GM19463 (cell line): ENCODE measurements at regions not wholly inside any gene's neighbourhood (a gene's known extent, or its start where the extent isn't known, plus 50 kb on each side); places are given as distances from the start of the nearest gene placed in this dataset.

ENCODE experiments used
- ATAC-seq: cut with Tn5 transposase; IDR thresholded peaks from one replicate; pipeline ENCODE4 v1.9.1; 2021; ENCODE audit warnings: mild to moderate bottlenecking, moderate library complexity; ENCODE audit not compliant: unreplicated experiment

DNA sequence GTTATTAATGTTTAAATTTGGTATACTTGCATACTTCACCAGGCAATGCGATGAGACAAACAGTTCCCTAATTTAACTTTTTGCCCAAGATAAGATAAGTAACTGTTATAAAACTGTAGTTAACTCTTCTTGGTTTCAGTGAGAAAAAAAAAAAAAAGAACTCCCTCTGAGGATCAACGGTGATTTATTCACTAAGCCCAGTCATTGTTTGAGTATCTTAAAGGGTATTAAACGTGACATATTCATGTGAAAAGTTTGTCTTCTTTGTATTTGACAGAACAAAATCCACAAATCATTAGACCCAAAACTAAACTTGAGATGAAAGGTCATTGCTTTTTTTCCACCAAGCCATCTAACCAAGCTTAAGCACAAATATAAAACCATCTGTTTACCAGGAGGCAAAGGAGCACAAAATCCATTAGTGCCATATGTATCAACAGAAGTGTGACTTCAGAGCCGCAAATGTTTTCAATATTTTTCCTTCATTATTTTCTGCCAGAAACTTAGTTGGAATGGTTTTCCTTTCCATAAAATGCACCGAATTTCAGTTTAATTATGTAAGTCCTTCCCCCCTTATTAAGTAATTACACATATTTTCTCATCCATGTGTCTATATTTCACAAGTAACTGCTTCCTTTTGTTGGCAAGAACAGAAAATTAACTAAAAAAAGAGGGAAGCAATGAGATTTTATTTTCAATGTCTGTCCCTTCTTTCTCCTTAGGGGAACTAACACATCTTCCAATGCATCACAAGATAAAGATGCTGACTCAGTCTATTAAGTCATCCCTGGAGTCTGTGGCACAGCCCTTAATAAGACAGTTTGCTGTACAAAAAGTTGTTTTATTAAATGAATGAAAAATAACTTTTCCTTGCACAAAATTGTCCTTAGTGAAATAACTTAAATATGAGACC lies 92.2 kb upstream of the RAP2B start:
- no peak for ATAC-seq

DNA sequence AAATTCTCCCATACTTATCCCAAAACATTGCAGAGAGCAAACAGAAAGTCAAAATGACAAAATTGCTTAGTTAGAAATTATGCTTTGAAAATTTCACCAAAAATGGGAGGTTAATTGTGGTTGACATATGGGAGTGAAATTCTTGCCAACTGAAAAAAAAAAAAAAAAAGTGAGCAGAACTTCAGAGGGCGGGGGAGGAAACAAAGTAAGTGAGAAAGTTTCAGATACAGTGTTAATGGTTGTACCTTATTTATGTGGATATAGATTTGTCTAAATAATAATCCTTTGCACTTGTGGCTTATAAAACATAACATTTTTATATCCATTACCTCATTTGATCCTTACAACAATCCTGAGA lies 91.5 kb upstream of the RAP2B start:
- no peak for ATAC-seq

DNA sequence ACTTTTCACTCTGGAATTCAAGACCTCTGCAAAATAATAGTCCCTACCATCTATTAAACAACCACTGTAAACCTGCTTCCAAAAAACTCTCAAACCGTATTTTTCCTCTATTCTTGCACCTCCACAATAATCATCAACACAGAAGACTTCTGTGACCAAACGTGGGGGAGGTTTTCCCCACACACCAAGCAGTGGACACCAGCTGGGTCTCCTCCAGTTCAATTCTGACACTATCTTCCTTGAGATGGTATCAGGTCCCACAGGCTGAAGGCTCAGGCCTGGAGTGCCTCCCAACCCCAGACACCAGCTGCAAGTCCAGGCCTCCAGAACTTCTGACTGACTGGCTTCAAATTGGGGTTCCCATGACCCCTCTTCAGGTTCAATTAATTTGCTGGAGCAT lies 89.6 kb upstream of the RAP2B start:
- ATAC-seq: no peak

DNA sequence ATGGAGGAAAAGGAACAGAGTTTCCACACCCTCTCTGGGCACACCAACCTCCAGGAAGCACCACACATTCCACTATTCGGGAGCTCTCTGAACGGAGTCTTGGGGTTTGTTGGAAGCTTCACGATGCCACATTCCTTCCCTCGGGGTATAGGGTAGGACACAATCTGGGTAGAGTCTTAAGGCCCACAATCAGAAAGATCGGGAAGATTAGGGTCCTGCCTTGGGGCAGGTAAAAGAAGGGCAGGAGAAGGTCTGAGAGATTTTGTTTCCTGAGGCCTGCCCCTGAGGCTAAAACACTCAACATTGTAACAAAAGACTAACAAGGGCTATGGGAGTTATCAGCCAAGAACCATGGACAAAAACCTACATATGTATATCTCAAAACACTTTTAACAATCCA lies 89.2 kb upstream of the RAP2B start:
- no peak for ATAC-seq

DNA sequence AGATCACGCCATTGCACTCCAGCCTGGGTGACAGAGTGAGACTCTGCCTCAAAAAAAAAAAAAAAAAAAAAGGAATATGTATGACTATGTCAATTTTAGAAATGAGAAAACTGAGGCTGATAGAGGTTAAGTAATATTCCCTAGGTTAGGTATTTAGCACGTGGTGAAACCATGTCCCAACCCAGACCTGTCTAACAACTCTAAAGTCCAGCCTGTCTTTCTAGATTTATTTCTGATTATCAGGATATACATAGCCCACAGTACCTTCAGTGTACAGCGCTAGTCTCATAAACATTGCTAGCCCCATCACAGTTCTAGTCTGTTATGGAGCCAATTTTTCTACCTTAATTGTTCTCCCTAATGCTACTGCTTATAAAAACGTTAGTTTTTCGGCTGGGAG lies 88.4 kb upstream of the RAP2B start:
- ATAC-seq: no peak

DNA sequence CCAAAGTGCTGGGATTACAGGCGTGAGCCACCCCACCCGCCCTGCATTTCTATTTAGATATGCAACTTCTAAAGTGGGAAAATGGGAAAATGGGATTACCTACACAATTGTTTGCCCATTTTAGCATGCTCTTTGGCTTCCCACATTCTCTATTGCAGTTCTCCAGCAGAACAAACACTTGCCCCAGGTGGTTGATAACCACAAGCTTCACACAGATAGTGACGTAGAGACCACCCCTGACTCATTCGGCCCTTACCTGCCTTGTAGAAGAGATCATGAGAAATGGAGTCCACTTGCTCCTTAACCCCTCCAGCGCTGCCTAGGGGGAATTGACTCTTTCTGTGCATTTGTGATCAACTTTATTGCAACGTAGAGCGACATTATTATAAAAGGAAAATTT lies 83.2 kb upstream of the RAP2B start:
- no peak for ATAC-seq

DNA sequence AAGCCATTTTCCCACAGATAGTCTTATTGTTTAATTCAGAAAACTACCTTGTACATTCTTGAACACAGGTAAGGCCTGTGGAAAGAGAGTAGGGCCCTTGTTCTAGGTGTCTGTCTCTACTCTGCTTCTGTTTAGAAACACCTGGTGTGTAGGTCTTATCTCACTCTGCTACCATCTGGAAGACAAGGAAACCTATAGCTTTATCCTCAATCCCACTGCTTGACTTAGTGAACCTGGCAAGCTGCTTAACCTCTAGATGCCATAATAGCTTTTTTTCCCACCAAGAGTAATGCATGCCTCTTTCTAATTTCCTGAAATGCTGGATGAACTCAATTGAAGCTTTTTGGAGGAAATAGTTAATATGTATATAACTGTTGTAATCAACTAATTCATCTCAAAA lies 82.6 kb upstream of the RAP2B start:
- ATAC-seq: no peak

DNA sequence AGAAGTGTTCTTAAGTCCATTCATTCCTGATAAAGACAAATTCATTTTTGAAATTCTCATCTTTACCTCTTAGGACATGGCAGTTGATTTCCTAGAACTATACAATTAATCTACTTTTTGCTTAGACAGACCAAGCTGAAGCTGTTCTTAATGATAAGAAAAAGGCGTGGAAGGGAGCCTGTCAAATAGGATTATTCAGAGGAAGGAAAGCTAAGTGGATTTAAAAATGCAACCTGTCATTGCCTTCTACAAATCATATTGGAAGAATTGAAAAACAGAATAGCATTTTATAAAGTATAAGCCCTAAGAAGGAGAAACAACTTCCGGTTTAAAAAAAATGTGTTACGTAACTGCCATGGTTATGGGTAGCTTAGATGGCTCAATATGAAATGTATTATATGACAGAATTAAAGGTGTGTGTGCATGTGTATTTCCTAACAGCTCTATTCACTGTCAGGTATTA lies 81.2 kb upstream of the RAP2B start:
- ATAC-seq: no peak

DNA sequence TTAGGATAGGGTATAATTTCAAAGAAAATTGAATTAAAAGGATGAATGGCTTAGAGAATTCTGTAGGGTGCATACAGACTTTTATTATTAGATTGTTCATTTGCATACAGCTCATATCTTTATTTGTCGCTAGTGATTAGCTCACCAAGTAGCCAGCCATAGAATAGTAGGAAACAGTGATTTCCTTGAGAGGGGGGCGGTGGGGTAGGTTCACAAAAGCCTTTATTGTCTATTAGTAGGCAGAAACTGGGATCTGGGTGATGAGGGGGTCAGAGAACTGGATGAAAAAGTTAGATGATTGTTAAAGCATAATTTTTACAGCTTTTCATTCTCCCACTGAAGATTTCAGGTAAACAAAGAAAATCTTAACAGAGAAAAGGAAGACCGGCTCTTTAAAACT lies 77.6 kb upstream of the RAP2B start:
- no peak for ATAC-seq

DNA sequence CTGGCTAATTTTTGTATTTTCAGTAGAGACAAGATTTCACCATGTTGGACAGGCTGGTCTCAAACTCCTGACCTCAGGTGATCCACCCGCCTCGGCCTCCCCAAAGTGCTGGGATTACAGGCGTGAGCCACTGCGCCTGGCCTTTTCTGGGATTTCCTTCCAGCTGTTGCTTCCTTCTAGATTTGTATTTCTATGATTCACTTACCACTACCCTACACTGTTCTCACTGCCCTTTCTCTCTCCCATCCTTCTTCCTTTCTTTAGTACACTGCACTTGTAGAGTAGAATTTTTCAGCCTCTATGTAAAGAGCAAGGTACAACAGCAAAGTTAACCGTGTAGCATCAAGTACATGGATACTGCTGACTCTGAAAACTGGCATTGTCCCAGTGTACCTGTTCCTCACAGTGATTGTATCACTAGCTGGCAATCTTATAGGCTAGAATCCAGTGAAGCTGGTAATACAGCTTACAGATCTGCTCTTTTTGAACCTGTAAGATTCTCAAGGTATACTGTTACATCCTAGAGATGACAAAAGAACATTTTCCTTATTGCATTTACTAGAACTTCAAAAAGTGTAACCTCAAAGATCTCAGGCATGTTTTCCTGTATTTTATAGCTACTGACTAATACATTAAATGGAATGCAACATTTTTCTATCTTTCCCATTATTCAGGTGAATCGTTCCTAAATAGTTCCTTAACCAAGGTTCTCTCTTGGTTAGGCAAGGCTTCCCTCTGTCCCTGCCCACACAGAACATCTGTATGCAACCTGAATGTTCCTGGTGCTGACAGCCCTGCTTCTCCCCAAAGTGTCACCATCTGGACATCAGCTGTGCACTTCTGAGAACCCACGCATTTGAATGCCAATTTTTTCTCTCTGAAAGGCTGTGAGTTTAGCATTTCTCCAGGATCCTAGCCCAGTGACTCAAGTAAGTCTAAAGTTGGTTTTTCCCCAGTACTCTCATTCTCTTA lies 74.1 kb upstream of the RAP2B start:
- no peak for ATAC-seq

DNA sequence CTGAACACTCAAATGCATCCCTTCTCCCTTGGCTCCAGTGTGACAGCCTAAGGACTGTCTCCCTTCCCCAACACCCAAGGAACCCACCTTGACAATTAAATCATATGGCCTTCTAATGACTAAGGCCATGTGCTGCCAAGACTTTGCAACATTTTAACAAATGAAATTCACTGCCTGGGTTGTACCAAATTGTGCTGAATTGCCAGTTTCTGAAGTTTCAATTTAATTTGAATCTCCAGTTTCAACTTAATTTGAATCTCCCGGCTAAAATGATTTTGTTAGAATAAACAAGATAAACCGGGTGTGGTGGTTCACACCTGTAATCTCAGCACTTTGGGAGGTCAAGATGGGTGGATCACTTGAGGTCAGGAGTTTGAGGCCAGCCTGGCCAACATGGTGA lies 72.4 kb upstream of the RAP2B start:
- no peak for ATAC-seq

DNA sequence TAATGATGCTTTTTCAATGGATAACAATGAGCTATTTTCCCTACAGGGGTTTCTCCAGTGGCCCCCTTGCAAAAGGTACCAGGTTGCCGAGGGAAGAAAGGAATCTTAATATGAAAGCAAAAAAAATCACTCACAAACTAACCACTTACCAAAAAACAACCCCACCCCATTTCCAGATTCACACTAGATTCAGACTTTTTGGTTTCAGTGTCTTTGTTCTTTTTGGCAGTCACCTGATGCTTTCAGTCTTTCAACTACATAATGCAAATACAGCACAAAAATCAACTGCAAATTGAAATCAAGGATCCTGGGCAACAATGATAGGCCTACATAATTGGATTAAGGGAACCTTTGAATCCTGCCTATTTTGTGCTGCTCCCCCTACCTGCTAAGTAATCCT lies 71.1 kb upstream of the RAP2B start:
- ATAC-seq: peak; percentile 48

DNA sequence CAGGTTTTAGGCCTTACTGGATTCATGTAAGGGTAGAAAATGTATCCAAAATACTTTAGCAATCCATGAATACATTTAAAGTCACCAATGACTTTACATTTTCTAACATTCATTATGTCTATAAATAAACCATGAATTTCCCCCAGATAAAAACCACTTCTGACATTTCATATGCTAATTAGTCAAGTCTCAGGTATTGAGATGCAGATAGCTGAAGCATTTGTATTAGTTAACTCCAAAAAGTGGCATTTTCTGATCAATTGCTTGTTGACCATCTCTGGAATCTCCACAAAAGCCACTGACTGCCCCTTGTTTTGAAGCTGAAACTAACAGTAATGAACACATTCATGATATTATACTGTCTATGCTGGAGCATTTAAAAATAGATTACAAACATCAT lies 68.4 kb upstream of the RAP2B start:
- ATAC-seq: no peak

DNA sequence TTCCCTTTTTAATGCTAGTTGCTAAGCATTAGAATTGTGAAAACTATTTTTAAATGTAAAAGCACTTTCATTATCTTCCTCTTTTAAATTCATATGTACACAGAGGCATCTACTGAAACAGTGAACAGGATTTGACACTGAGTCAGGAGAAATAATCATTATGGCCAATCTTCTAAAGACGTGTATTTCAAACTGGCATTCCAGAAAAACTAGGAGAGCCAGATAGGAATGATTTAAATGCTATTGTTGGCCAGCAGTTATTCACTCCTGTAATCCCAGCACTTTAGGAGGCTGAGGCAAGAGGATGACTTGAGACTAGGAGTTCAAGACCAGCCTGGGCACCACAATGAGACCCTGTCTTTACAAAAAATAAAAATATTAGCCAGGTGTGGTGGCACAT lies 67.6 kb upstream of the RAP2B start:
- ATAC-seq: no peak

DNA sequence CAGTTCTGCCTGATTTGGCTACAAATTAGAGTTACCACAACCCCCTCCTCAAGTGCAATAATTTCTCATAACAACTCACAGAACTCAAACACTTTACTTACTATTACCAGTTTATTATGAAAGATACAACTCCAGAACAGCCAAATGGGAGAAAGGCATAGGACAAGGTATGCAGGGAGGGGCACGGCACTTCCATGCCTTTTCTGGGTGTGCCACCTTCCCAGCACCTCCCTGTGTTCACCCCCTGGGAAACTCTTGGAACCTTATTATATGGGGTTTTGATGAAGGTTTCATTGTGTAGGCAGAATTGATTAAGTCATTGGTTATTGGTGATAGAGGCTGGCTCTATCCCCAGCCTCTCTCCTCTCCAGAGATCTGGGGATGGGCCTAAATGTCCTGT lies 66.6 kb upstream of the RAP2B start:
- ATAC-seq: no peak

DNA sequence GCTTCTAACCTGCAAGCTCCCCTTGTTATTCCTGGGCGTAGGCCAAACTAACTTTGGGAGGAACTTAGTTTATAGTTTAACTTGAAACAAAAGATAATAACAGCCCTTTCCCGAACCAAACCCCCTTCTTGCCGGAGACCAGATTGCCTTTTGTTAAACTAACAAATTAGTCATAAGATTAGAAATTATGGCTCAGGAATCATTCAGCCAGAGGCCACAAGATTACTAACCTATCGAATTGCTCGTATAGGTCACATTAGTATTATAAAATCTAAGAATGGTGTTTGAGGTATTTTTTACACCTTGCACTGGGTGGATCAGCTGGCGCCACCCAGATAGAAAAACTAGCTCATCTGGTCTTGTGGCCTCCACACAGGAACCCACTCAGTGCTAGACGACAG lies 65.3 kb upstream of the RAP2B start:
- ATAC-seq: no peak

DNA sequence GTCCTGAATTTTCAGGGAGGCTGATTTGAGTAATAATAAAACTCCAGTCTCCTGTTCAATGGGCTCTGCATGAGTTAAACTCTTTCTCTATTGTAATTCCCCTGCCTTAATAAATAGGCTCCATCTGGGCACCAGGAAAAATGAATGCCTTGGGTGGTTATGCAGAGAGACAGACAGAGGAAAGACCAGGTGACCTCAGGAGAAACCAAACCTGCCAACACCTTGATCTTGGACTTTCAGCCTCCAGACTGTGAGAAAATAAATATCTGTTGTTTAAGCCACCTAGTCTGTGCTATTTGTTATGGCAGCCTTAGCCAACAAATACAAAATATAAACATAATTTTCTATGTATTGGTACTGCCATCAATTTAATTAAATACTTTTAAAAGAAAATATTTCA lies 64.8 kb upstream of the RAP2B start:
- ATAC-seq: no peak

DNA sequence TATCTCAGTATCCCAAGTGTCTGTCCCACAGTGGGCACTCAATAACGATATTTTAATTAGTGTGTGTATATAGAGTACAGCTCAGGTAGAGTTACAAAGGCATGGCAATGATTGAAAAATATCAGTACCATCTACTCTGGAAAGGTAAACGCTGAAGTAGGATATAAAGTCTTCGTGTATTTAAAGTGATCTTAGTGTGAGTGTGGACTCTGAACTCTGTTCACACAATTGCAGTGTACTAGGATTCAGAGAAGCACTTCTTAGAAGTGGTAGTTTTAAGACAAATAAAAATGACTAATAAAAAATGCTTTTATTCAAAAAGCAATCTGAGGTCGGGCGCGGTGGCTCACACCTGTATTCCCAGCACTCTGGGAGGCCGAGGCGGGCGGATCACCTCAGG lies 62.9 kb upstream of the RAP2B start:
- no peak for ATAC-seq

DNA sequence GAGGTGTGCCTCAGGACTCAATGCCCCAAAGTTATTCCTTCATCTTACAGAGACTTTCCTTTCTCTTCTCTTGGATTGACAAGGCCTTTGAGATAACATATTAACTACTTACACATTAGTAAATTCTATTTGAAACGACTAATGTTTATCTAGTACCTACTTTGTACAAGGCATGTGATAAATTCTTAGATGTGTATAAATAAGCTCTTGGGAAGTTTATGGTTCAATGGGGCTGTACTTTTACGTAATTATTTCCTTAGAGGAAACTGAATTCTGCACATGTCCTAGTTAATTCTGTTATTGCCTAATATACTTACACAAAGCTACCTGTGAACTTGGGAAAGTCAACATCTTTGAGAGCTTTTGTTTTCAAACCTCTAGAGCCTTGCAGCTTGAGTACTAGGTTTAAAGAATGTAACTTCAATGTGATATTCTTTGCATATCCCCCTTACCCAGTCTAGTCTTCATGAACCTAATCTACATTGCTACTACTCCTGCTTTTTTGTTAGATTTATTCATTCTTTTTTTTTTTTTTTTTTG lies 58.5 kb upstream of the RAP2B start:
- ATAC-seq: no peak

DNA sequence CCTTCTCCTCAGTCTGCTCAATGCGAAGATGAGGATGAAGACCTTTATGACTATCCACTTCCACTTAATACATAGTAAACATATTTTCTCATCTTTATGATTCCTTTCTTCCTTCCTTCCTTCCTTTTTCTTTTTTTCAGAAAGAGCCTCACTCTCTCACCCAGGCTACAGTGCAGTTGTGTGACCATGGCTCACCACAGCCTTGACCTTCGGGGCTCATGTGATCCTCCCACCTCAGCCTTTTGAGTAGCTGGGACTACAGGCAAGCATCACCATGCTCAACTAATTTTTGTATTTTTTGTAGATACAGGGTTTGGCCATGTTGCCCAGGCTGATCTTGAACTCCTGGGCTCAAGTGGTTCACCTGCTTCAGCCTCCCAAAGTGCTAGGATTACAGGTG lies 52.0 kb upstream of the RAP2B start:
- ATAC-seq: no peak

DNA sequence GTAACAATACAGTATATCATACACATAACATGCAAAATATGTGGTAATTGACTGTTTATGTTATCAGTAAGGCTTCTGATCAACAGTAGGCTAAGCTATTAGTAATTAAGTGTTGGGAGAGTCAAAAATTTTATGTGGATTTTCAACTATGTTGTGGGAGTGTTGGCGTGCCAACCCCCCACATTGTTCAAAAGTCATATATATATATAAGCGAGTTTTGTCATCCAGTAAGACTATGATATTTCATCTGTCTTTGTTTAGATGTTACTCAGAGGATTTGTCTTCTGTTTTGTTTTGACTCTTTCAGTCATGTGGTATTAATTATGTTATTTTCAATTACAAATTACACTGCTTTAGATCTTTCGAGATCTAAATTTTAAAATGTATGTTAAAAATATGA lies 51.0 kb upstream of the RAP2B start:
- no peak for ATAC-seq
